Stomach (tissue), 4 donors: ENCODE measurements at regions not wholly inside any gene's neighbourhood (a gene's known extent, or its start where the extent isn't known, plus 50 kb on each side); places are given as distances from the start of the nearest gene placed in this dataset.

Experiments used
- EP300 ChIP-seq: sonication (generic); formaldehyde crosslinking; IDR thresholded peaks from one replicate; pipeline ENCODE4 v1.6.1; 2017; ENCODE audit warnings: antibody characterized with exemption
- POLR2A ChIP-seq, 4 donors: fragments of 450-650 bp; IDR thresholded peaks; one replicate each; pipeline ENCODE4 v1.6.1; 2016; ENCODE audit warnings: antibody characterized with exemption in 4 of 4, control low read depth in 2 of 4, mild to moderate bottlenecking in 1 of 4, moderate library complexity in 1 of 4
- POLR2AphosphoS5 ChIP-seq, 3 donors: sonication (generic); formaldehyde crosslinking; IDR thresholded peaks; one replicate each; pipeline ENCODE4 v1.6.1; 2016; ENCODE audit warnings: antibody characterized with exemption in 3 of 3
- TF ChIP-seq, protein P1 (sequence below), 7 experiments: fragments of 450-650 bp in 4 of 7; fragments of 200-600 bp in 3 of 7; sonication (generic) in 3 of 7; IDR thresholded peaks; one replicate each; pipeline ENCODE4 v1.5.1; 2016 to 2019; ENCODE audit warnings: antibody characterized with exemption in 7 of 7, control low read depth in 2 of 7, mild to moderate bottlenecking in 1 of 7

DNA sequence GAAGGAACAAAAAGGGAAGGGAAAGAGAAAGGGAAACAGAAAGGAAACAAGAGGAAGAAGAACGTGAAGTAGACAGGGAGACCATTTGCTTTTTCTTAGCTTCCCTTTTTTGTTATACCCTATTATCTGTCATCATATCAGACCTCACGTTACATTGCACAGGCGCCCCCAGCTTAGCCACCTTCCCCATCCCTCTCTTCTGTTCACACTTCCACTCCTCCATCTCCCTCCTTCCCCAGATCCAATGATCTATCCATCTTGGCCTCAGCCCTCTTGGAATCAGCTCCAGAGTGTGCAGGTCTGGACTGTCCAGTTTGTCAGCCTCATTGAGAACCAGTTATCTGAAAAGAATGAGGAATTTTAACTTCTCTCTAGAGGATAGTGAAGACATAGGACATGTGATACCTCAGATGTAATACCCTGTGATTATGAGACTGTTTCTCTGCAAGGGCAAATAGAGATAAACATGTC lies 101.1 kb upstream of the ERRFI1 start:
- TF ChIP-seq, protein P1, sequence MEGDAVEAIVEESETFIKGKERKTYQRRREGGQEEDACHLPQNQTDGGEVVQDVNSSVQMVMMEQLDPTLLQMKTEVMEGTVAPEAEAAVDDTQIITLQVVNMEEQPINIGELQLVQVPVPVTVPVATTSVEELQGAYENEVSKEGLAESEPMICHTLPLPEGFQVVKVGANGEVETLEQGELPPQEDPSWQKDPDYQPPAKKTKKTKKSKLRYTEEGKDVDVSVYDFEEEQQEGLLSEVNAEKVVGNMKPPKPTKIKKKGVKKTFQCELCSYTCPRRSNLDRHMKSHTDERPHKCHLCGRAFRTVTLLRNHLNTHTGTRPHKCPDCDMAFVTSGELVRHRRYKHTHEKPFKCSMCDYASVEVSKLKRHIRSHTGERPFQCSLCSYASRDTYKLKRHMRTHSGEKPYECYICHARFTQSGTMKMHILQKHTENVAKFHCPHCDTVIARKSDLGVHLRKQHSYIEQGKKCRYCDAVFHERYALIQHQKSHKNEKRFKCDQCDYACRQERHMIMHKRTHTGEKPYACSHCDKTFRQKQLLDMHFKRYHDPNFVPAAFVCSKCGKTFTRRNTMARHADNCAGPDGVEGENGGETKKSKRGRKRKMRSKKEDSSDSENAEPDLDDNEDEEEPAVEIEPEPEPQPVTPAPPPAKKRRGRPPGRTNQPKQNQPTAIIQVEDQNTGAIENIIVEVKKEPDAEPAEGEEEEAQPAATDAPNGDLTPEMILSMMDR (IDR thresholded peaks at IDR 0.05) = no peak
- TF ChIP-seq POLR2A (IDR thresholded peaks at IDR 0.05) = no peak
- TF ChIP-seq POLR2AphosphoS5 (IDR thresholded peaks at IDR 0.05) = no peak
- no peak for TF ChIP-seq EP300
